OCI-LY3 (cell line): ENCODE measurements at regions not wholly inside any gene's neighbourhood (a gene's known extent, or its start where the extent isn't known, plus 50 kb on each side); places are given as distances from the start of the nearest gene placed in this dataset.

Source experiments
- H2AFZ ChIP-seq: fragments of 200-600, 300-600 bp; shearing (Covaris generic); 2 replicates; pipeline ENCODE4 v1.6.0; 2014; ENCODE audit warnings: antibody characterized with exemption, low read depth, low read length
- H3K27ac ChIP-seq: fragments of 200-600, 300-600 bp; sonication (generic); 2 replicates; pipeline ENCODE4 v1.5.1; 2014; ENCODE audit warnings: mild to moderate bottlenecking, low read length, moderate library complexity, mixed read lengths
- H3K27me3 ChIP-seq: fragments of 200-600, 300-600 bp; sonication (generic); 2 replicates; pipeline ENCODE4 v1.6.1; 2014; ENCODE audit warnings: low read depth, low read length, mixed read lengths
- H3K36me3 ChIP-seq: fragments of 200-600, 300-600 bp; sonication (generic); replicated peaks from 2 replicates; pipeline ENCODE3; 2014; ENCODE audit warnings: low read depth, low read length, mixed read lengths
- H3K4me1 ChIP-seq: fragments of 300-600, 200-600 bp; sonication (generic); 2 replicates; pipeline ENCODE4 v1.6.1; 2014; ENCODE audit warnings: low read length, mixed read lengths
- H3K4me2 ChIP-seq: fragments of 200-600, 300-600 bp; sonication (generic); 2 replicates; pipeline ENCODE4 v1.6.1; 2014; ENCODE audit warnings: low read length, mixed read lengths
- H3K4me3 ChIP-seq: fragments of 300-600, 200-600 bp; sonication (generic); 2 replicates; pipeline ENCODE4 v1.5.1; 2014; ENCODE audit warnings: antibody characterized with exemption, mild to moderate bottlenecking, low read length, moderate library complexity
- H3K79me2 ChIP-seq: fragments of 300-600, 200-600 bp; shearing (Covaris generic); 2 replicates; pipeline ENCODE4 v1.6.1; 2014; ENCODE audit warnings: mild to moderate bottlenecking, low read length, mixed read lengths
- H3K9ac ChIP-seq: fragments of 300-600, 200-600 bp; shearing (Covaris generic); 2 replicates; pipeline ENCODE4 v1.6.0; 2014; ENCODE audit warnings: mild to moderate bottlenecking, low read length, moderate library complexity
- H3K9me3 ChIP-seq: fragments of 200-600, 300-600 bp; shearing (Covaris generic); 2 replicates; pipeline ENCODE4 v1.6.1; 2014; ENCODE audit warnings: low read length, mixed read lengths; ENCODE audit not compliant: insufficient read depth
- H4K20me1 ChIP-seq: fragments of 200-600, 300-600 bp; sonication (generic); 2 replicates; pipeline ENCODE4 v1.6.1; 2016; ENCODE audit warnings: low read length, mixed read lengths; ENCODE audit not compliant: insufficient read depth
- CTCF ChIP-seq: fragments of 200-600, 300-600 bp; sonication (generic); IDR thresholded peaks from 2 replicates; pipeline ENCODE4 v1.5.1; 2014; ENCODE audit warnings: antibody characterized with exemption, low read length, low read depth
- EZH2phosphoT487 ChIP-seq: fragments of 200-600 bp; shearing (Covaris generic); IDR thresholded peaks from 2 replicates; pipeline ENCODE4 v1.6.1; 2018; ENCODE audit warnings: antibody characterized with exemption, mixed run types, low read depth

- Histone ChIP-seq H3K9me3 (no peaks in the 10 kb centered on the region), H3K4me1 (no peaks in the 10 kb centered on the region), H3K27me3 (no peaks in the 10 kb centered on the region), H3K36me3 (no peaks in the 10 kb centered on the region), H2AFZ (no peak overlapping the region), H3K79me2 (no peaks in the 10 kb centered on the region), H4K20me1 (no peaks in the 10 kb centered on the region), H3K9ac (no peak overlapping the region), H3K27ac (no peak overlapping the region), H3K4me3 (no peak overlapping the region), H3K4me2 (no peak overlapping the region)
- TF ChIP-seq EZH2phosphoT487 (no peak), CTCF (no peak)
Measured at GRCh38 chr18:39835303-39836030, 2119.6 kb upstream of the PIK3C3 start.

DNA sequence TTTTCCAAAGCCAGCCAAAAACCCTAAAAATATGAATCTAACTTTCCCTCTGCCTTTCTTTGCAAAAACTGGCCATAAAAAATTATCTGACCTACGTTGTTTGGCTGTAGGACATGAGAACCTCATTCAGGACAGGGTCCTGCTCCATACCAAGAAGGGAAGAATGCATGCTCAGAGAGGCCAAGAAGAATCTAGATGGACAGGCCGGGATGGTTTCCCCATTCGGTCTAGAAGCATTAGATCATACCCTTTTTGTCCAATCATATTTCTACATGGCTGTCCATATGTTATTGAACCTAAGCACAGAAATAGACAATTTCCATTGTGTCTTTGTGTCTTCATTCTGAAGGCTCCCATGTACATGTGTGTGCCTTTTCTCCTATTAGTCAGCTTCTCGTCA is 2120.4 kb upstream of the PIK3C3 start:
- H4K20me1 ChIP-seq = no peaks in the 10 kb centered on the region
- no peaks in the 10 kb centered on the region for H3K9me3 ChIP-seq

GRCh38 chr18:39825485-39826150 is 2129.4 kb upstream of the PIK3C3 start:
- H3K4me1 ChIP-seq = no peaks in the 10 kb centered on the region
- no peak overlapping the region for H3K4me2 ChIP-seq
- no peaks in the 10 kb centered on the region for H3K9me3 ChIP-seq
- no peaks in the 10 kb centered on the region for H3K79me2 ChIP-seq
- no peak overlapping the region for H3K9ac ChIP-seq
- H3K4me3 ChIP-seq = no peak overlapping the region
- H3K36me3 ChIP-seq = no peaks in the 10 kb centered on the region
- TF ChIP-seq CTCF (no peak), EZH2phosphoT487 (no peak)
- H3K27me3 ChIP-seq = no peaks in the 10 kb centered on the region
- H2AFZ ChIP-seq = no peak overlapping the region
- H3K27ac ChIP-seq = no peak overlapping the region
- no peaks in the 10 kb centered on the region for H4K20me1 ChIP-seq

More for the DNA sequence above, 2120.4 kb upstream of the PIK3C3 start:
- H3K4me3 ChIP-seq = no peak overlapping the region
- no peaks in the 10 kb centered on the region for H3K36me3 ChIP-seq
- TF ChIP-seq CTCF (no peak), EZH2phosphoT487 (no peak)
- no peaks in the 10 kb centered on the region for H3K4me1 ChIP-seq
- no peak overlapping the region for H2AFZ ChIP-seq
- no peaks in the 10 kb centered on the region for H3K27me3 ChIP-seq
- no peak overlapping the region for H3K4me2 ChIP-seq
- H3K9ac ChIP-seq = no peak overlapping the region
- no peak overlapping the region for H3K27ac ChIP-seq
- no peaks in the 10 kb centered on the region for H3K79me2 ChIP-seq

GRCh38 chr18:39806525-39806924 is 2148.5 kb upstream of the PIK3C3 start:
- no peak overlapping the region for H3K27ac ChIP-seq
- no peak overlapping the region for H3K9ac ChIP-seq
- H2AFZ ChIP-seq = no peak overlapping the region
- TF ChIP-seq CTCF = no peak
- TF ChIP-seq EZH2phosphoT487 = no peak
- H3K36me3 ChIP-seq = peaks cover 7% of the 10 kb centered on the region
- no peak overlapping the region for H3K4me3 ChIP-seq
- no peaks in the 10 kb centered on the region for H3K27me3 ChIP-seq
- H3K79me2 ChIP-seq = no peaks in the 10 kb centered on the region
- peaks cover 14% of the 10 kb centered on the region for H3K9me3 ChIP-seq
- no peaks in the 10 kb centered on the region for H4K20me1 ChIP-seq
- no peak overlapping the region for H3K4me2 ChIP-seq
- no peaks in the 10 kb centered on the region for H3K4me1 ChIP-seq
